HepG2 (cell line): ENCODE measurements at regions not wholly inside any gene's neighbourhood (a gene's known extent, or its start where the extent isn't known, plus 50 kb on each side); places are given as distances from the start of the nearest gene placed in this dataset.

Experiments
- DMAP1 ChIP-seq: IDR thresholded peaks from 2 replicates; pipeline ENCODE4 v1.6.1; 2016
- FOXP4 ChIP-seq: sonication (generic); formaldehyde crosslinking; IDR thresholded peaks from 2 replicates; pipeline ENCODE4 v1.4.0; 2020; ENCODE audit warnings: missing genetic modification reagents
- PAF1 ChIP-seq: IDR thresholded peaks from 2 replicates; pipeline ENCODE4 v1.6.1; 2016; ENCODE audit warnings: missing genetic modification reagents, missing compliant biosample characterization
- PCBP2 ChIP-seq: fragments of 200-400 bp; formaldehyde crosslinking; optimal IDR thresholded peaks from 2 replicates; pipeline ENCODE3; 2018; ENCODE audit warnings: low read length, low read depth; ENCODE audit not compliant: poor library complexity, severe bottlenecking
- RAD51 ChIP-seq: fragments of 450-650 bp; IDR thresholded peaks from 2 replicates; pipeline ENCODE4 v1.6.1; 2016; ENCODE audit warnings: borderline replicate concordance
- ZBED4 ChIP-seq: sonication (generic); formaldehyde crosslinking; IDR thresholded peaks from 2 replicates; pipeline ENCODE4 v1.4.0; 2020; ENCODE audit warnings: missing genetic modification reagents, borderline replicate concordance
- ZNF615 ChIP-seq: sonication (generic); formaldehyde crosslinking; IDR thresholded peaks from 2 replicates; pipeline ENCODE4 v1.5.0; 2020; ENCODE audit warnings: mild to moderate bottlenecking, missing genetic modification reagents, borderline replicate concordance
- ZNF775 ChIP-seq: sonication (generic); formaldehyde crosslinking; IDR thresholded peaks from 2 replicates; pipeline ENCODE4 v1.4.0; 2020; ENCODE audit warnings: missing genetic modification reagents, mild to moderate bottlenecking, moderate library complexity, borderline replicate concordance
- ZNF781 ChIP-seq: sonication (generic); formaldehyde crosslinking; IDR thresholded peaks from 2 replicates; pipeline ENCODE4 v1.5.1; 2020; ENCODE audit warnings: borderline replicate concordance, mild to moderate bottlenecking, missing genetic modification reagents; ENCODE audit errors: not compliant biosample characterization
- TF ChIP-seq, protein P1 (sequence below): IDR thresholded peaks from 2 replicates; pipeline ENCODE4 v1.6.1; 2016; ENCODE audit warnings: missing compliant biosample characterization, missing genetic modification reagents, borderline replicate concordance

GRCh38 chr9:84189904-84190303 lies 150.7 kb downstream of the SLC28A3 start (continued):
- TF ChIP-seq ZBED4 (CRISPR knock-in tag) (no peak), FOXP4 (CRISPR knock-in tag) (no peak), PCBP2 (no peak), ZNF775 (CRISPR knock-in tag) (no peak), PAF1 (CRISPR knock-in tag) (no peak), ZNF781 (CRISPR knock-in tag) (no peak), RAD51 (no peak), ZNF615 (no peak), DMAP1 (CRISPR knock-in tag) (no peak)
- TF ChIP-seq, protein P1, sequence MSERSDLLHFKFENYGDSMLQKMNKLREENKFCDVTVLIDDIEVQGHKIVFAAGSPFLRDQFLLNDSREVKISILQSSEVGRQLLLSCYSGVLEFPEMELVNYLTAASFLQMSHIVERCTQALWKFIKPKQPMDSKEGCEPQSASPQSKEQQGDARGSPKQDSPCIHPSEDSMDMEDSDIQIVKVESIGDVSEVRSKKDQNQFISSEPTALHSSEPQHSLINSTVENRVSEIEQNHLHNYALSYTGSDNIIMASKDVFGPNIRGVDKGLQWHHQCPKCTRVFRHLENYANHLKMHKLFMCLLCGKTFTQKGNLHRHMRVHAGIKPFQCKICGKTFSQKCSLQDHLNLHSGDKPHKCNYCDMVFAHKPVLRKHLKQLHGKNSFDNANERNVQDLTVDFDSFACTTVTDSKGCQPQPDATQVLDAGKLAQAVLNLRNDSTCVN (CRISPR knock-in tag): no peak
